ENCODE measurements at regions not wholly inside any gene's neighbourhood (a gene's known extent, or its start where the extent isn't known, plus 50 kb on each side); places are given as distances from the start of the nearest gene placed in this dataset.
"Not testable (repeated sequence)": the region's sequence is repeated elsewhere in the genome, so short reads cannot be mapped to it uniquely, and the experiment has no call there.

- no peak for DNase-seq (ENCODE audit: low read depth)
- no peaks in the 10 kb centered on the region for H3K36me3 ChIP-seq (ENCODE audit: control insufficient read depth, insufficient read depth, low read length)
- peak overlapping the region; percentile 5 for H3K4me3 ChIP-seq (ENCODE audit: low read depth, low read length)
- H3K27me3 ChIP-seq (ENCODE audit: control insufficient read depth, insufficient read depth, low read length) = no peaks in the 10 kb centered on the region
- TF ChIP-seq, protein P1, sequence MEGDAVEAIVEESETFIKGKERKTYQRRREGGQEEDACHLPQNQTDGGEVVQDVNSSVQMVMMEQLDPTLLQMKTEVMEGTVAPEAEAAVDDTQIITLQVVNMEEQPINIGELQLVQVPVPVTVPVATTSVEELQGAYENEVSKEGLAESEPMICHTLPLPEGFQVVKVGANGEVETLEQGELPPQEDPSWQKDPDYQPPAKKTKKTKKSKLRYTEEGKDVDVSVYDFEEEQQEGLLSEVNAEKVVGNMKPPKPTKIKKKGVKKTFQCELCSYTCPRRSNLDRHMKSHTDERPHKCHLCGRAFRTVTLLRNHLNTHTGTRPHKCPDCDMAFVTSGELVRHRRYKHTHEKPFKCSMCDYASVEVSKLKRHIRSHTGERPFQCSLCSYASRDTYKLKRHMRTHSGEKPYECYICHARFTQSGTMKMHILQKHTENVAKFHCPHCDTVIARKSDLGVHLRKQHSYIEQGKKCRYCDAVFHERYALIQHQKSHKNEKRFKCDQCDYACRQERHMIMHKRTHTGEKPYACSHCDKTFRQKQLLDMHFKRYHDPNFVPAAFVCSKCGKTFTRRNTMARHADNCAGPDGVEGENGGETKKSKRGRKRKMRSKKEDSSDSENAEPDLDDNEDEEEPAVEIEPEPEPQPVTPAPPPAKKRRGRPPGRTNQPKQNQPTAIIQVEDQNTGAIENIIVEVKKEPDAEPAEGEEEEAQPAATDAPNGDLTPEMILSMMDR (IDR thresholded peaks at IDR 0.05; ENCODE audit: insufficient read depth, low read length, severe bottlenecking) = no peak
- FAIRE-seq = no peak
Observed at GRCh38 chr3:11717301-11717700, 73.6 kb upstream of the VGLL4 start.

GRCh38 chr3:11716573-11717290, 73.0 kb upstream of the VGLL4 start:
- Histone ChIP-seq H3K27me3 (ENCODE audit: control insufficient read depth, insufficient read depth, low read length) (no peaks in the 10 kb centered on the region), H3K36me3 (ENCODE audit: control insufficient read depth, insufficient read depth, low read length) (no peaks in the 10 kb centered on the region), H3K4me3 (ENCODE audit: low read depth, low read length) (peak overlapping the region; percentile 7)
- no peak for FAIRE-seq
- TF ChIP-seq, protein P1 (IDR thresholded peaks at IDR 0.05; ENCODE audit: insufficient read depth, low read length, severe bottlenecking) = no peak
- peak; percentile 67 for DNase-seq (ENCODE audit: low read depth)

DNA sequence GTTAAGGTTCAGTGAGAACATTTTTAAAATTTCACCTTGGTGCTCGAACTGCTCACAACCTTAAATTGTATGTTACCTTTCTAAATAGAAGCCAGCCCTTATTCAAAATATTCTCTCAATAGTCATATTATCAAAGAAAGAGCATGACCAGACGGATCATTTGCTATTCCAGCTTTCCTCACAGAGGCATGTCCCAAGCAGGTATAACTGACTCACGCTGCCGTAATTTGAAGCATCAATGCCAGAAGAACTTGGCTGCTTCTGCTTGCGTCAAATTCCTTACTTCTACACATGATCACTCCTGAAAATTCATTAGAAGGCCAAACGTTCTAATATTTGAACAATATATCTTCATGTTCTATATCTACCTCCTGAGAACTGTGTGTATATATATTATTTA, 69.5 kb upstream of the VGLL4 start:
- Histone ChIP-seq H3K27me3 (ENCODE audit: control insufficient read depth, insufficient read depth, low read length) (no peaks in the 10 kb centered on the region), H3K36me3 (ENCODE audit: control insufficient read depth, insufficient read depth, low read length) (no peaks in the 10 kb centered on the region), H3K4me3 (ENCODE audit: low read depth, low read length) (no peak overlapping the region)
- no peak for FAIRE-seq
- TF ChIP-seq, protein P1 (IDR thresholded peaks at IDR 0.05; ENCODE audit: insufficient read depth, low read length, severe bottlenecking) = no peak
- peak; percentile 89 for DNase-seq (ENCODE audit: low read depth)

GRCh38 chr3:11712646-11713045, 68.9 kb upstream of the VGLL4 start:
- Histone ChIP-seq H3K4me3 (ENCODE audit: low read depth, low read length) (no peak overlapping the region), H3K27me3 (ENCODE audit: control insufficient read depth, insufficient read depth, low read length) (no peaks in the 10 kb centered on the region), H3K36me3 (ENCODE audit: control insufficient read depth, insufficient read depth, low read length) (no peaks in the 10 kb centered on the region)
- FAIRE-seq (no peak), DNase-seq (ENCODE audit: low read depth) (no peak)
- TF ChIP-seq, protein P1 (IDR thresholded peaks at IDR 0.05; ENCODE audit: insufficient read depth, low read length, severe bottlenecking) = no peak

GRCh38 chr3:11711876-11712275, 68.2 kb upstream of the VGLL4 start:
- DNase-seq (ENCODE audit: low read depth) (no peak), FAIRE-seq (no peak)
- Histone ChIP-seq H3K4me3 (ENCODE audit: low read depth, low read length) (no peak overlapping the region), H3K36me3 (ENCODE audit: control insufficient read depth, insufficient read depth, low read length) (peaks cover 1% of the 10 kb centered on the region), H3K27me3 (ENCODE audit: control insufficient read depth, insufficient read depth, low read length) (no peaks in the 10 kb centered on the region)
- TF ChIP-seq, protein P1 (IDR thresholded peaks at IDR 0.05; ENCODE audit: insufficient read depth, low read length, severe bottlenecking) = no peak

- H3K4me3 ChIP-seq (ENCODE audit: low read depth, low read length) = no peak overlapping the region
- H3K36me3 ChIP-seq (ENCODE audit: control insufficient read depth, insufficient read depth, low read length) = peaks cover 1% of the 10 kb centered on the region
- no peaks in the 10 kb centered on the region for H3K27me3 ChIP-seq (ENCODE audit: control insufficient read depth, insufficient read depth, low read length)
- peak; percentile 18 for FAIRE-seq
- DNase-seq (ENCODE audit: low read depth) = no peak
- TF ChIP-seq, protein P1 (IDR thresholded peaks at IDR 0.05; ENCODE audit: insufficient read depth, low read length, severe bottlenecking) = no peak
Observed at GRCh38 chr3:11709782-11710181, 66.1 kb upstream of the VGLL4 start.

GRCh38 chr3:11707084-11707483, 63.4 kb upstream of the VGLL4 start:
- not testable (repeated sequence) for DNase-seq (ENCODE audit: low read depth); H3K27me3 ChIP-seq (ENCODE audit: control insufficient read depth, insufficient read depth, low read length); FAIRE-seq; H3K4me3 ChIP-seq (ENCODE audit: low read depth, low read length); H3K36me3 ChIP-seq (ENCODE audit: control insufficient read depth, insufficient read depth, low read length)

All from bronchial epithelial cell (primary cell).